GM21367 (cell line): ENCODE measurements at regions not wholly inside any gene's neighbourhood (a gene's known extent, or its start where the extent isn't known, plus 50 kb on each side); places are given as distances from the start of the nearest gene placed in this dataset.

Experiments used
- ATAC-seq: cut with Tn5 transposase; IDR thresholded peaks from one replicate; pipeline ENCODE4 v1.9.1; 2021; ENCODE audit not compliant: unreplicated experiment

GRCh38 chr22:48888466-48889208, 939.0 kb downstream of the BRD1 start:
- no peak for ATAC-seq

GRCh38 chr22:48887394-48888332, 940.0 kb downstream of the BRD1 start:
- no peak for ATAC-seq

DNA sequence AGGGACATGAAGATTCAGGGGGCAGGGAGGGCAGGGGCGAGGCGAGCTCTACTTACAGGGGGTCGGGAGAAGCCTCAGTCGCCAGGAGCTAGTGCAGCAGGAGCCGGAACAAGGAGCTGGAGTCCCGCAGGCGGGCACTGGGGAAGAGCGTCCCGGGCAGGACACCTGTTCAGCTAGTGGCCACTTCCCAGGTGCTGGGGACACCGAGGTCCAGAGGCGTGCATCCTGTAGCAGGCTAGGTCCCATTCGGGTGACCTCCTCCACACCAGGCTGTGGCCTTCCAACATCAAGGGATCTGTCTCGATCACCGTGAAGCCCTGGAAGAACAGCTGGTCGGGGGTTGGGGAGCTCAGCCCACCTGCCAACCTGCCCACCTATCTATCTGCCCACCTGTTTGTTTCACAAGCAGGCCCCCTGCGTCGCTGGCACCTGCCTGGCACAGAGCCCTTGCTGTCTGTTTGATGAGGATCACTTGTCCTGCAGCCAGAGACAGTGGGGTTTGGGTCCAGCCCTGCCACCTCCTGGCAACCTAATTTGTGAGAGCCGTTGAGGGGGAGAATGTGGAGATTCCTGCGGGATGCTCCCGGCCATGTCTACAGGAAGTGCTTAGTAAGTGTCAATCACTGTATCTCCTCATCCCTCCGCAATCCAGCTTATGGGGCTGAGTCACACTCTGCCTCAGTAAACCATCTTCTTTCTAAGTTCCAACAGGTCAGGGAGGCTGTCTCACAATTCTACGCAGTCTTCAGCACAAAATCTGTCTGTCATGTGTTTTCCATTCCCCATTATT, 940.9 kb downstream of the BRD1 start:
- ATAC-seq: no peak

GRCh38 chr22:48885919-48886305, 941.8 kb downstream of the BRD1 start:
- no peak for ATAC-seq

DNA sequence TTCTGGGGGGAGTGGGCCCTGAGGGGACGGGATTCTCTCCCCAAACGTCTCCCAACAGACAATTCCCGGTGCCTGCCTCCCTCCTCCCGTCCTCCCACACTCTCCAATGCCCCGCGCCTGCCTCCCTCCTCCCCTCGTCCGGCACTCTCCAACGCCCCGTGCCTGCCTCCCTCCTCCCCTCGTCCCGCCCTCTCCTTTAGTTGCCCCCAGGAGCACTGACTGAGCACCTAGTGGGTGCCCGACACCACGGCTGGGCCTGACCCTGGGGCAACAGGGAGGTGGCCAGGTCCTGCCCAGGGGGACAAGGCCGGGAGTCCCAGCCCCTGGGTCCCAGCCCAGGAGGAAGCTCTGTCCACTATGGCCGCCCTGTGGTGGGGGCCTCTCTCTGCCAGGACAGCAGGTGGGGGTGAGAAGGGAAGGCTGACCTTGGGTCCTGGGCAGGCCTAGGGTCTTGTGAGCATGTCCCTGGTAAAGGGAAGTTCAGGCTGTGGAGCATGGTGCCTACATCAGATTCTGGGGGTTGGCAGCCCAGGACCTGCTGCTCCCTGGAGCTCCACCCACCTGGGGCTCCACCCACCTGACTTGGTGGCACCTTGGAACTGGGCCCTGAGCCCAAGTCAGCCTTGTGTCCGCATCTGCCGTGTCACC, 942.3 kb downstream of the BRD1 start:
- no peak for ATAC-seq

GRCh38 chr22:48884786-48885185, 942.9 kb downstream of the BRD1 start:
- ATAC-seq: no peak

DNA sequence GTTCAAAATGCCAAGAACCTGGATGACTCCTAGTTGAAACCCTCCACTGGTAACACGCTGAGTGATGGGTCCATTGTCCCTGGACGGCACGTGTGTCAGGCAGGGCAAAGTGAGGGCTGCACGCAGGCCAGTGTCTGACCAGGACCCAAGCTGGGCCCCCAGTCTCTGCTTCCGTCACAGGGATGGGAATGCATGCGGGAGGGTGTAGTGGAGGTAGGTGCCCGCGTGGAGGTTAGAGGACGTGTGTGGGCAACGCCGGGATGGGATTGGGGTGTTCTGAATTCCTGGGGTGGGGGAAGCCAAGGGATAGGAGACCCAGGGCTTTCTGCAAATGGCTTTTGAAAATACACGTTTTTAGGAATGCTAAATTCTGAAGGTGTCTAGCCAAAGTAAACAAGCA, 943.3 kb downstream of the BRD1 start:
- no peak for ATAC-seq

GRCh38 chr22:48883211-48883960, 944.3 kb downstream of the BRD1 start:
- no peak for ATAC-seq

- no peak for ATAC-seq
Measured at GRCh38 chr22:48882636-48883200, 945.0 kb downstream of the BRD1 start.

- ATAC-seq: no peak
Measured at GRCh38 chr22:48881326-48881980, 946.2 kb downstream of the BRD1 start.

GRCh38 chr22:48880749-48881148, 946.9 kb downstream of the BRD1 start:
- no peak for ATAC-seq

DNA sequence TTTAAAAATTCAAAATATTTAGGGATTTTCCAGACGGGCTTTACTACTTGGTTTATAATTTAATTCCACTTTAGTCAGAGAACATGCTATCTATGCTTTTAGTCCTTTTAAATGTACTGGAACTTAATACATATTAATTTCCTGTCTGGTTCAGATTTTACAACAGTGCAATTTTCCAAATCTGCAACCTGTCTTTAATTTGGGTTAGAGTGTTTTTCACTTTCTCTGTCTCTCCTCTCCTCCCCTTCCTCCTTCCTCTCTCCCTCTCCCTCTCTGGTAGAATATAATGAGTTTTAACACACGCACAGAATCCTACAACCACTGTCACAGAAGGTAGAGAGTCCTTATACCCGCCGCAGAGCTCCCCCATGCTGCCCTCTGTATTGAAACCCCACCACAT, 950.7 kb downstream of the BRD1 start:
- no peak for ATAC-seq

DNA sequence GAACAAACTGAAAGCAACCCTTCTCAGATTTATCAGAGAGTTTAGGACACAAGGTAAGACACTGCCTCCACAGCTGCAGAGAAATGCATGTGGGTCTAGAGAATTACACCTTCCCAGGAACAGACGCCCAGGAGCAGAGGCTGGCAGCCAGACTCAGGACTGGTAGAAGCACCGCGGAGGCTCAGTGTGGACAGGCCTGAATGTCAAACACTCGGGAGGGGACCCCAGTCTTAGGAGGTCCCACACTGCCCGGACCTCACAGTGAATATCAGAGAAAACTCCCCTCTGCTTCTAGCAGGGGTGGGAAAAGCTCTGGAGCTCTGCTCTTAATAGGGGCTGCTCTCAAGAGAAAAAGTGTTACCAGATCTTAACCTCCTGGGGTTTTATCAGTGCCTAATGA, 952.7 kb downstream of the BRD1 start:
- no peak for ATAC-seq

DNA sequence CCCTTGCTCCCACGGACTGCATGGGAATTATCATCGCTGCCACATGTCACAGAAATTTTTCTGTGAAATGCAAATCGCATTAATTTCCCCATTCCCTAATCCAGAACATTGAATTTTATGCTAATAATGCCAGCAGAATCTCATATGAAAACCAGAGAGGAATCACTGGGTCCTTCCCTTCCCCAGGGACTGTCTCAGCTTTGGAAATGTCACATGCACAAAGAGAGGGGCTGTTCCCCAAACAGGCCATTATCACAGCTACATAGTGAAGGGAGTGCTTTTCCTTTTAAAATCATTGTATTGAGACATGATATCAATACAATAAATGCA, 954.5 kb downstream of the BRD1 start:
- ATAC-seq: no peak

DNA sequence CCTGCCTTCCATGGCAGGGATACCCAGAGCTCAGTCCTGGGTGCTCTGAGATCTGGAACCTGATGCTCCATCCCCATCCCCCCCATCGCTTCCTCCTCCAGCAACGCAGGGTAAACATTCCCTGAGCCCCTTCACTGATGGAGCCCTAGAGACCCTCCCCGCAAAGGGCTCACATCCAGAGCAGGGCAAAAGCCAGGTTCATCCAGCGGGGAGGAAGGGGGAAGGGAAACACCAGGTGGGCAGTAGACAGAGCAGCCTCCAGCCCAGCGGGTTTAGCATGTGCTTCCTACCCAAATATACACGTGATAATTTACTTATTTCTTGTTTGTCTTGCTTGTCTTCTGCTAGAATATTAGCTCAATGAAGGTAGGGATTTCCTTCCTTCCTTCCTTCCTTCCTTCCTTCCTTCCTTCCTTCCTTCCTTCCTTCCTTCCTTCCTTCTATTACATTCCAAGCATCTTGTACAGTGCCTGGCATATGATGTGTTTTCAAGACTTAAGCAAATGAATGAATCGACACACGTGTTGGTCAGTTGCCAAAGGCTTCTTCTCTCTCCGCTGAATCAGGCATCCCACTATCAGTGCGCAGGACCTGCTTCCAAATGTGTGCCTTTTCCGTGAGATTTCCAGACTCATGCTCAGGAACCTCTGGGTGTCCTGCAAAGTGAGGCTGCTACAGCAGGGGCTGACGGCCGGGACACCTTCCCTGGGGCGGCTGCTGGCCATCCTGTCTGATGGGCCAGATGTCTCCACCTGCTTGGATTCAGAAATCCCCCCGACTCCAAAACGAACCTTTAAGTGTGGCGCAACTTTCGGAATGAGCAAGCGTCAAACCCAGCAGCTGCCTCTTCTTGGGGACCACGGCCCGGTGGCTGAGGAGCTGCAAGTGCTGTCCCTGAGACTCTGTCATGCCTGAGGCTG, 955.1 kb downstream of the BRD1 start:
- ATAC-seq: no peak

DNA sequence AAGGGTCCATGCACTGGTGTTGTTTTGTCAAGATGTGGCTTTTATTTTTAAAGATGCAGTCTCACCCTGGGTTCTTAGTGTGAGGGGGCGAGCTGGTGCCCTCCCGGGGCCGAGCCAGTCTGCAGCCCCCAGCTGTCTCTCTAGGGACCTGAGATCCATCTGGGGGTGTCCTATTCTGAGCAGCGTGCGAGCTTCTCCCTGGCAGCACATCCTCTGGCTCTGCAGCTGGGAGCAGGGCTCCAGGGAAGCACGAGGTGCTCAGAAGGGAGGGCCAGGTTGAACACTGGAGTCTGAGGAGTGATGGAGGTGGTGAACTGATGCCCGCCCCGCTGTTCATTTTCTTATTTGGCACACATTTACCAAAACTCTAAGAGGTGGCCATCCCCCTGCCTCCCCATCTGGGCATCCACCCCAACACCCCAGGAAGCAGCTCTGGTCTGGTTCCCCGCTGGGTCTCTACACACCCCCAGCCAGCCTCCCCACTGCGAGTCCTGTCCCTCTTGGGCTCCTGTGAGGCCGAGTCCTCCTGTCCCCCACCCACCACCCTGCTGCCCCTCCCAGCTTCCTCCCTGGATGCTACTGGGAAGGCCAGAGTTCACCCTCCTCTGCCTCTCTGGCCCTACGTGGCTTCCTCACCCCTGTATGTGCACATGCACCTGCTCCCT, 956.4 kb downstream of the BRD1 start:
- no peak for ATAC-seq

DNA sequence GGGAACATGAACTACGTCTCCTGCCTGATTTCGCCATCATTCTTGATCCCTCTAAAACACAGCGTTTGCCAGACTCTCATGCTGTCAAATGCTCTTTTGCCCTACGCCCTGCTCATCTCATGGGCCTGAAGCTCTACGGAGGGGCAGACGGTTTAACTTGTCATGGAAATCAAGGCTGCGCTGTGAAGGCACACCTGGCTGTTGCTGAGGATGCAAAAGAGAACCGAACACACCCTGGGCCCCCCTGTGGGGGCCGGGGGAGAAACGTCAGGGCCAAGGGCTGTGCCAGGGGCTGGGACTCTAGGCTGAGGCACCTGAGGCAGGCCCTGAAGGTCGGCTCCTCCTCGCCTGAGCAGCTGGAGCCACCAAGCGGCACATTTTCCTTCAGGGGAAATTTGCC, 957.2 kb downstream of the BRD1 start:
- no peak for ATAC-seq

DNA sequence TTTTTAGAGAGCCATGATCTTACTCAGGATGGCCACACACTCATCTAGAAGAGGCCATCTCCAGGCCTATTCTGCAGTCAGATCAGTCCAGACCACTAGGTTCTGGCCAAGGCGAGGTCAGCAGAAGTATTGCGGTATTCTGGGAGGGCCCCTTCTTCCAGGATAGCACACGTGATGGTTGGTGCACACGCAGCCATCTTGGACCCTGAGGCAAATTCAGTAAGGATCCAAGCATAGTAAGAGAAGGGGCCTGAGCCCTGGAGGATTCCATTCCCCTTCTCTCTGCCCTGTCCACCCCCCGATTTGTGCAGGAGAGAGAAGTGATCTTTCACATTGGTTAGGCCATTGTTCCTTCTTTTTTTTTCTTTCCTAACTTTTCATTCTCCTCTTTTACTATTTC, 957.9 kb downstream of the BRD1 start:
- ATAC-seq: no peak
